GM18511 (cell line): ENCODE measurements at regions not wholly inside any gene's neighbourhood (a gene's known extent, or its start where the extent isn't known, plus 50 kb on each side); places are given as distances from the start of the nearest gene placed in this dataset.
"Not testable (repeated sequence)": the region's sequence is repeated elsewhere in the genome, so short reads cannot be mapped to it uniquely, and the experiment has no call there.

ENCODE experiments used
- ATAC-seq: cut with Tn5 transposase; IDR thresholded peaks from one replicate; pipeline ENCODE4 v1.9.1; 2021; ENCODE audit warnings: mild to moderate bottlenecking, moderate library complexity; ENCODE audit not compliant: unreplicated experiment

DNA sequence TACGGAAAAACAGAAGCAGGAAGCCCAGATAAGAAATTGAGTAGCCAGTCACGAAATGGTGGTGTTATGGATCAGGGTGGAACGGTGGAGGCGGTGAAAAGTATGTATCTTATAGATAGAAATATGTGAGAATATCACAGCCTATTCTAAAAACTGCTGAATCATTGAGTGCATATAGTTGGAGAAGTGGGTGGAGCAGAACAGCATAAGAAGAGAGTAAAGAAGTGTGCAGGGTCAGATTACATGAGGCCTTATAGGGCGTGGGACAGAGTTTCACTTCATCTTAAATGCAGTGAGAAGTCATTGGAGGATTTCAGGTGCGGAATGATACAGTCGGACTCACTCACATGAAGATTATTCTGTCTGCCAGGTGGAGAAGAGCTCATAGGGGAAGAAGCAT lies 293.1 kb downstream of the TRIML1 start:
- ATAC-seq, result no peak

DNA sequence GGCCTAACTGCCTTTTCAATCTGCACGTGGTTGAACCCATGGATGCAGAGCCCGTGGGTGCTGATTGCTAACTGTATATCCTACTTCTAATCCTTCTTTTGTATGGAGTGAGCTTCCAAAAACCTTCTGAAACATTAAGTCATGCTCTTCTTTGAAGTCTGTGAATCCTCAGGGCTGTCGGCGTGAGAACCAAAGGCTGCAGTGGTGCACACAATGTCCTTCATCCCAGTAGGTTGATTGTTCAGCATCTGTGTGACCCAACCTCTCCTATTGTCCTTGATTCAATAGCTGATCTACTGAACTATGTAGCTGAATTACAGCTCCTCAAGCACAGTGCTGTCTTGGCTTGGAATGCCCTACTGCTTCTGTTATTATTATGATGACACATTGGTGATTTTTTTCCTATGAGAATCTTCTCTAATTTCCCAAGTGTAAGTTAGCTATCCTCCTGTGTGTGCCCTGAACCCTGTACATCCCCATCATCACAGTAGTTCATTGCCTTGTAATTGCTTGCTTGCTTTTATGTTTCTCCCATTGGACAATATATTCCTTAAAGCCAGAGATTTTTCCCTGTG lies 294.6 kb downstream of the TRIML1 start:
- ATAC-seq, result no peak

DNA sequence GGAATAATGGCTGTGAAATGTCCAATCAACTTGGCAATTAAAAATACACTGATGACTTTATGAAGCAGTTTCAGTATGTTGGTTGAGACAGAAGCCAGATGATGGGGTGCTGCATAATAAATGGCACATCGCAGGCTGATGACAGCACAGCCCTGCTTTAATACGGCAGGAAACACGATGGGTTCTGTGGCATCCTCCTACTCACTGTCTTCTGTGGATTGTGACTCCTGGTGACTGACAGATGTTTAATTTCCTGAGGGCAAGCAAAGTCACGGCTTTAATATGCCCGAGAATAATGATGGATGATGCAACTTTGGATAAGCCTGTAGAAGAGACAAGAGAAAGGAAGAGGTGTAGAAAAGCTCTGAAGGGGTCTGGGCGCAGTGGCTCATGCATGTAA lies 295.4 kb downstream of the TRIML1 start:
- no peak for ATAC-seq

DNA sequence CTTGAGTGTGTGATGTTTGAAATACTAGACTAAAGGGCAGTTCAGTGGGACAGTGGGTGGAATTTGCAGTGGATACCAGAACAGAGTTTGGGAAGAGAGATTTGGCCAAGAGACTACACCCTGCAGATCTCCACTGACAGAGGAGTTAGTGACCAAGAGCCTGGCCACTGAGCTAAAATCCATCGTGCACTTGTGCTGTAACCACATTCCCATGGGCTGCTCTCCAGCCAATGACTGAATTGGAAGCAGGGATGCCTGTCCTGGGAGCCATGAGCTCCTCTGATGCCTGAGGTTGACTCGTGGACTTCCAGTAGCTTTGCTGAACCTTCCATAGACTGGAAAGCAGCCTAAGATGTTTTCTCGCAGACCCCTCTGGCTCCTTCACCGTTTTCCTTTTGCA lies 296.1 kb downstream of the TRIML1 start:
- no peak for ATAC-seq

DNA sequence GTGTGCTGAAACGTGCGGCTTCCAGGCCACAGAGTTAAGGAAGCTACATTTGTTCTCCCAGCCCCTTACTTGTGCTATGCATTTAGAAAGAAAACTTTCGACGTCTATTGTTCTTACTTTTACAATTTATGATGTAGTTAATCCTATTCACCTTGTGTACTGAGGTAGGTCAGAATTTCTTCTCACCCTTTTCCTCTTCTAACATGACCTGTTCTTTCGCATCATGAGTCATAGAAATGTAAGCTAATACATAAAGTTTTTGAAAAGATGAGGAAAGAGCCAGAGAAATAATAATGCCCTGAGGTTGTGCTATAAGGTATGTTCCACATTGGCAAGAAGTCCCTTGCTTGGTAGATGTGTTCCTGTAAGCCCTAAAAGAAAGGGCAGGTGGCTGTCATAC lies 298.3 kb downstream of the TRIML1 start:
- no peak for ATAC-seq

DNA sequence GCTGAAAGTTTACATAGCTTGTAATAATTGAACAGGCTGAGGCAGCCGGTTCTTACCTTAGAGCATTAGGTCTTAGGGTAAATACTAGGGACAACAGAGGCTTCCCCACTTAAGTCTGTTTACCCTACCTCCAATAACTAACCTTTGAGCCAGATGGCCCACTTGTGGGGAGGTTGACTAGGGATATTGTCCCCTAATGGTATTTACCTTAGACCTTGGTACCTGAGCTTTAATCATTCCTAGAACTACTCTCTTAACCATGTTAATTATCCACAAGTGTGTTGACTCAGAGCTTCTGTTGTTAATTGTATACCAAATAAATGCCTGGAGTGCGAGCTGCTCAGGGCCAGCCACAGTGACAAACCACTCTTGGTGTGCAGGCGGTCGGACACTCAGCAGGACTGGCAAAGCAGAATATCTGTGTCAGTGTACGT lies 299.2 kb downstream of the TRIML1 start:
- ATAC-seq, result not testable (repeated sequence)

DNA sequence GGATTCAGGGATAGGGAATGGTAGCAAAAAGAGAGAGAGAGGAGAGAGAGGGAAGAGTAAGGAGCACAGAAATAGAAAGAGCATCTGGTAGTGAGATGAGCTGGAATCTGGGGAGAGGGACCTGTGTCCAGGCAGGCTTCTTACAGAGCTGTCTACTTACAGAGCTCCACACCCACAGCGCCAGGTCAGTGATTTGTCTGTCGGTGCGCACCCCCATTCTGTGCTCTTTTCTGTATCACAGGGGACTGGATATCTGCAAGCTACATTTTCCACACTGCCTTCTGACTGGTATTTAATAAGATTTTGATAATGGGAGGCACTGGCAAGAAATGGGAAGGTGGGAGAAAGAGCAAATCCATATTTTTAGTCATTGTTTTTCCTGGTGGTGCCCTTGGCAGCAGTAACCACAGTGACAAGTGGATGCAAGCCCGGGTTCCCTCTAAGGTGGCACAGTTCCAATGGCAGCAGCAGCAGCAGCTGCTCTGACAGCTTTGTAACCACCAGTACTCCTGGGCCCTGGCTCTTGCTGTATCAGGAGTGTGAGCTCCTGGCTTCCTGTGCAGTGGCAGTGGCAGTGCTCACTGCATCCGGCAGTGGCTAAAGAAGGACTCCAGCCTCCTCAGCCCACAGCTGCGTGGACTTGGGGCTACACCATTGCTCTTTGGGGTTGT lies 300.5 kb downstream of the TRIML1 start:
- no peak for ATAC-seq

DNA sequence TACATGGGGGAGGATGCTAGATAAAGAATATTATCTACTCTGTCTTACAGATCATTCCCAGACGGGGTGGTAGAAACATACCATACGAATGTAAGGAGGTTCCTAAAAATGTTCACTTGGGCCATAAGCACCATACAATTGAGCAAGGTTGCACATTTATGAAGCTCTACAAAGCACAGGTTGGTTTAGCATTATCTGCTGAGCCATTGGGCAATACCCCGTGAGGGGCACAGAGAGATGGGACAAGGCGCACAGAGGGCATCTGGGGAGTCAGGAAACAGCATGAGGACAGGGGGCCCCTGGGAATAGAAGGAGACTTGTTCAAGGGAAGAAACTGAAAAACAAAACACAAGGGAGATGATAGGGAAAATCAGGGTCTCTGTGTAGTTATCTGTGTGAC lies 305.3 kb downstream of the TRIML1 start:
- ATAC-seq, result no peak

DNA sequence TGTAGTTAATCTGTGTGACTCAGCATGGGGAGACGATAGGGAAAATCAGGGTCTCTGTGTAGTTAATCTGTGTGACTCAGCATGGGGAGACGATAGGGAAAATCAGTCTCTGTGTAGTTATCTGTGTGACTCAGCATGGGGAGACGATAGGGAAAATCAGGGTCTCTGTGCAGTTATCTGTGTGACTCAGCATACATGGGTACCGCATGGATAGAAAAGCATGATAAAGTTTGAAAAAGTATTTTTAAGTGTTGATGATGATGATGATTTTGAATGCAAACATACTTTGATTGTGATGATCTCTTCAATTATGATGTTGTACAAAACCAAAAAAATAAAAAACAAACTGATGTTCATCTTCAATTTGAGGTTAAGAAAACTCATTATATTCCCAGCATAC lies 309.8 kb downstream of the TRIML1 start:
- ATAC-seq, result not testable (repeated sequence)

DNA sequence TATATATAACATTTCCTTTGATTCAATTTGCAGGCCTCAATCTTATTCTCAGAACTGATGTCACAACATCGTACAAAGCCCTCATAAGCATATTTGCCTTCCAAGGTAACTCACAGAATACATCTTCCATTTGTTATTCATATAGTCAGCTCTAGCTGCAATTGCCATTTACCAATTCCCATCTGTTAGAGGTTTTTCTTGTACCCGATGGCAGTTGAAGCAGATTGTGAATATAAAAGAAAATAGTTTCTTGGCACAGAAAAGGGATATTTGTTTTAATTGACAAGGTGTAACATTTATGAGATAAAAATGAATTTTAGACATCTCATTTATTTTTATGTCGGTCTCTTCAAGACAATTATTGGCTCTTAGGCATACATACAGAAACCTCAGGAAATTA lies 311.3 kb downstream of the TRIML1 start:
- no peak for ATAC-seq

DNA sequence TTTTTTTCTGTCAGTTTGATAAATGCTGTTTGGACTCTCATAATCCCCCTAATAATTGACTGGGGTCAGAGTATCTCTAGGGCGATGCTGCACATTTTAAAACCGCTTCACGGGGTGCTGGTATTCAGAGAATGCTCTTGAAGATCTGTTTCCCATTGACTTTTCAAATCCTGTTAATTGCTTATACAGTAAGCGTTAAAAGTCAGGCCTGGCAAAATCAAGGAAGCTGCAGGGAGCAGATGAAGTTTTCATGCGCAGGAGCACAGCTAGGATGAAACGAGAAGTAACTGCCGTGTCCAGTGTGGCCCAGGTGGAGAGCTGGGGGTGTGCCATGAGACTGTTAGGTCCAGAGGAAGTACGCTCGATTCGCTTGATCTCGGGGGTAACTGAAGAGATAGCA lies 312.9 kb downstream of the TRIML1 start:
- ATAC-seq, result no peak

DNA sequence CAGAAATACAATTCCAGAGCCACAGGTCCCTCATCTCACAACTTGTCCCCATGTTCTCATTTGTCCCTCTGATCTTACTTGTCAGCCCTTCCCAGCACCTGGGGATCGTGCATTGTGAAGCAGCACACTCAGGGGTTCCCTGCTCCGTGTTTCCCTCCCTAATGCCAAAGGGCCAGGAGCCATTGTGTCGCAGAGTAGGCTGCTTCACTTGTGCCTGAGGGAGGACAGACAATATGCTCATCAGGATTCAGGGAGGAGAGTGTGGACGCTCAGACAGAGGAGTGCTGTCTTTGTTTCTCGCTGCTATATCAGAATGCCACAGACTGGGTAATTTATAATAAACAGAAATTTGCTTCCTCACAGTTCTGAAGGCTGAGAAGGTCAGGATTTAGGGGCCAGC lies 315.3 kb downstream of the TRIML1 start:
- no peak for ATAC-seq

DNA sequence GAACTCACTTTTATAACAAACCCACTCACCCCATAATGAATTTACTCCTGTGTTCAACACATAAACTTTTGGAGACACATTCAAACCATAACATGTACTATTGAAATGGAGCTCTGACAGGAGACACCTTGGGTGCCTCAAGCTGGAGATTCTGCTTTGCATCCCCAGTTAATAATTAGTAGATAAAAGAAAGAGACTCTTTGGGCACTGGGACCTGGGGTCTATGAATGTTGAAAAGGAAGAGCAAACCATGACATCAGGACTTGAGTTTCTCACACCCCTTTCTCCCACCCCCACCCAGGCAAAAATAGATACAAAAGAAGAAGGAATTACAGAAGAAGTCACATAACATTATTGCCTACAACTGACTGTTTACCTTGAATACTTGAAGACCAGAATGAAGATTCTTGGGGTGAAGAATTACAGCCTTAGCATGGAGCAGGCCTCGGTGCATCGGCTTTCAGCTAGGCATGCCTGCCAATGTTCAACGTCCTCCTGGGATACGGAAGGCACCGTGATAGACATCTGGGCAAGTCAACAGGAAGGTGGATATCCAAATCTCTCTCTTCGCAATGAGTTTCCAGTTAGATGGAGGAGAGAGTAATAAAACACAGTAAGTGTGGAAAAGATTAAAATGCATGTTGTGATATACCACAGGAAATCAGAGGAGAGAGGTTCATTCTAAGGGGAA lies 316.0 kb downstream of the TRIML1 start:
- no peak for ATAC-seq

DNA sequence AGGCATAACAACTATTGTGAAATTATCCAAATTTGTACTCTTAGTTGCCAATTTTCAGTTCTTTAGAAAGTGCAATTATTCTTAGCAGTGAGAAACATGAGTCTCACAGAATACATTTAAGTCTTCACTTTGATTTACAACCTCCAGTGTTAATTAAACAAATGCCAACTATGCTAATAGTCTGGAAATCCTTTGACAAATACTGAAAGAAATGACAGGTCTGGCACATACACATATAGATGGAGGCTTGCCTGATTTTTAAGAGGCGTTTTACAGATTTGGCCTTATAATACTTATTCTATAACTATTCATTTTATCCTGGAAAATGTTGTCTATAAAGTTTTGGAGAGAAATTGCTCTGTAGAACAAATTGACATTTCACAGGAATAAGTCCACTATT lies 320.1 kb downstream of the TRIML1 start:
- ATAC-seq, result no peak

DNA sequence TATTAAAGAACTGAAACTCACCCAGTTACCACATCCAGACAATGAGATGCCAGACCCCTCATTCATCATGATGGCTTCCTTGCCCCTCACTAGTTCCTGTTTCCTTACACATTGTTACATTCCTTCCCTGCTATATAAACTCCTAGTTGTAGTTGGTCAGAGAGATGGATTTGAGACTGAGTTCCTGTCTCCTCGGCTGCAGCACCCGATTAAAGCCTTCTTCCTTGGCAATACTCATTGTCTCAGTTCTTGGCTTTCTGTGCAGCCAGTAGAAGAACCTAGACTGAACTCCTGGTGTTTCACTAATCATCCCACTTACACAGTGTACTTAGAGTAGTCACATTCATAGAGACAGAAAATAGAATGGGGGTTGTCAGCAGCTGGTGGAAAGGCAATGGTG lies 324.7 kb downstream of the TRIML1 start:
- ATAC-seq, result no peak

DNA sequence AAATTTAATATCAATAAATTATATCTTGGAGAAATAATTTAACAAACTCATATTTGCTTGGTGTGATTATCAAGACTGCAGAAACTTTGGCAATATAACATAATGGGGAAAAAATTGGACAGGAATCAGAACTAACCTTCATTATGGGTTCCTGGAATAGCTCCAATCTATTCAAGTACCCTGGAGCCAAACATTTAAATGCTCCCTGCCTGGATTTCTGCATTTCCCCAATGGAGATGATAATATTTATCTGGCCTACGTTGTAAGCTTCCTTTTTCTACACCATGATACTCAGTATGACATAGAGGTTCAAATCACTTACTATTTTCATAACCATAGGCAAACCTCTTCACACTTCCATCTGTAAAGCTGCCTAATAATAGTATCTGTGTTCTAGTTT lies 326.8 kb downstream of the TRIML1 start:
- no peak for ATAC-seq

DNA sequence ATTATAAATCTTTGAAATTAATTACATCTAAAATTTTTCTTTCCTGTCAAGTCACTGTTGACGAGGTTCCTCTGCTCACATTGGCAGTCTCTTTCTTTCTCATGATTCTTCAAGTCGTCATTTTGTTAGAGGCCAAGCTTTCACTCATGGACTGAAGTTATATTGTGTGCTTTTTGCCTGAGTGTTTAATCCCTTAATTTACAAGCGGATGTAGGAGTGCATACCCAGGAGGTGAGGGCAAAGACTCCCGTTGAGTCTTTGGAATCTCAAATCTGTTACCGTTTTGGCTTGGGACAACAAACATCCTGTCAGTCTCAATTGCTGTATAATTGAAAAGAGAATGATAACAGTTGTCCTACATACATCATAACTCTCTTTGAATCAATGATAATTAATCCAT lies 345.0 kb downstream of the TRIML1 start:
- no peak for ATAC-seq

DNA sequence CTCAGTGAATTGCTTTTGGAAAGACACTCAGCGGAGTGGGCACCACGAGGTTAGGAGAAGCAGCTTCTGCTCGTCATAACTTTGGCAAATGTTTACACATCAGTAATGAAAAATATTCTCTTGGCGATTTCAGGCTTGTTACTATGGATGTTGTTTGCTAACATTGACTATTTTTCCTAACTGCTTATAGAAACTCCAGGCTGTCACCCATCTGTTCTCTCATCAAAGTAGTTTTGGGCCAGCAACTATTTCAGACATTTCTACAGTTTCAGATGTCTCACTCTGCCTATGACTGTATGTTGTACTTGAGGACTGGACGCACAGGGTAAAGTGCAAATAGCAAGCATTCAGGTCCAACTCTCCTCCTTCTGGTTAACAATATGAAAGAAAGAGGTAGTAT lies 346.7 kb downstream of the TRIML1 start:
- ATAC-seq, result no peak

DNA sequence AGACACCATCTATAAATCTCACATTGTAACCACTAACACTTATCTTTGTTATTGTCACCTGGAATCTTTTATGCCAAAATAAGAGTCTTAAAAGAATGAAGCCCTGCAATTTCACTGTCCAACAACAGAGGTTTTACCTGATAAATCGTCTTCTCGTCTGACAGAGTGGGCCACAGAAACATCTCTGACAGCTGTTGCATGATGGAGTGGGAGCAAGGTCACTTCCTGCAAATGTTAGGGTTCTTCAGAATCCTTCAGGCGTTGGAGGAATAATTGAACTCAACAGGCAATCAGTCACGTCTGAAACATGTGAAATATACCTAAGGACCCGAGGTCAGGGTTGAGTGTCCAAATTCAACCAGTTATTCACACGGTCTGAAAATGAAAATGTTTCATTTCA lies 353.6 kb downstream of the TRIML1 start:
- ATAC-seq, result no peak

DNA sequence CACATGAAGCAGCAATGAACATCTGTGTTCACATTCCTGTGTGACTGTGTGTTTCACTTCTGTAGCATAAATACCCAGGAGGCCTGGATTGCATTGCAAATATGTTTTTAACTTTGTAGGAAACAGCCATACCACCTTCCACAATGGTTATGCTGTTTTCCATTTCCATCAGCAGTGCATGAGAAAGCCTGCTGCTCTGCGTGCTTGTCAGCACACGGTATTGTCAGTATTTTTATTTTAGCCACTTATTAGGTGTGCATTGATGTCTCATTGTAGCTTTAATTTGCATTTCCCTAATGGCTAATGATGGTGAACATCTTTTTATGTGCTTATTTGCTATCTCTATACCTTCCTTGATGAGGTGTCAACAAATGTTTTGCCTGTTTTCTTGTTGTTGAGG lies 355.9 kb downstream of the TRIML1 start:
- no peak for ATAC-seq

DNA sequence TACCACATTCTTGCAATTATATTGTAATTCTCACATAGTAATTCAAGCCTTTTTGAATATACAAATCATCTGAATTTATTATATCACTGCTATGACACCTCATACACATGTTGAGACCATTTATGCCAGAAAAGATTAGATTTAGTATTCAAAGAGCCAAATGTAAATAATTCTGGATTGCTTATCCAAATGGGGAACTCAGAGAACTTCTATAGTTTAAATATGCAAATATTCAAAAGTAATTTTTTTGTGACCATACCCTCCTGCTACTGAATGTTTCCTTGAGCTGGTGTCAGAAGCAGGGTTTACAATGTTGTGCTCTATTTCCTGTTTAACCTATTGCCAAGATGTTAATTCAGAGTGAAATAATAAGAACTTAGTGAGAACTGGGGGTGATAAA lies 372.2 kb downstream of the TRIML1 start:
- ATAC-seq, result no peak

DNA sequence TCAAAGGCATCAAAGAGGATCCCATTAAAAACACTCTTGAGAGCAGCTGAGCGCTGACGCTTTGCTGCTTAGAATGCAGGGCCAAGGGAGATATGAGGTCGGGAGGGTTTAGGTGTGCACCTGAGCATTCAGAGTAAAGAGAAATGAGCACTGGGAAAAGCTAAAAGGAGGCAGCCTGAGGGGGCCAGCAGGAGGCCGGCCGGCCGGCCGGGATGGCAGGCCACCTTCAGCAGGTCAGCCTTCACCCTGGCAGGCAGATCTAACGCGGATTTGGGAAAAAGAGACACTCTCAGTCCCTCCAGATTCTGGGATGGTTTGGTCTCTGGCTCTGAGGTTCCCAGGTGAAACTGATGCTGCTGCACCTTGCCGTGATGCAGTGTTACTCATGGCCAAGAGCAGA lies 393.5 kb downstream of the TRIML1 start:
- no peak for ATAC-seq

DNA sequence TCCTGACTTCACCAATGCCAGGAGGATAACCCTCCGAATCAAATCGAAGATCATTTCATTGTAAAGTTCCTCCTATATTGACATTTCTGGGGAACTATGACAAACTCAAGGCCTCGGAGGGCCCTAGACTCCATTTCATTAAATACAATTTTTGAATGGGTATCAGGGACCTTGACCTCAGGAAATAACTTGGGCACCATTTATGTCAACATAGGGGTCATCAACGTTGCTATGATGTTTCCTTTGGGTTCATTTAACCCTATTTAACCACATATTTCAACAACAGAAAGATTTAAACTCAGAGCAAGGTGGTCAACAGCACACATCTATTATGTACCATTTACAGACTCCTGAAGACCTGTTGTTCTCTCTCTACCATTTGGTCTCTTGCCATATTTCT lies 395.1 kb downstream of the TRIML1 start:
- ATAC-seq, result no peak
